H9 (cell line): ENCODE measurements at regions not wholly inside any gene's neighbourhood (a gene's known extent, or its start where the extent isn't known, plus 50 kb on each side); places are given as distances from the start of the nearest gene placed in this dataset.

ENCODE experiments used
- DNase-seq: peaks from one replicate; pipeline ENCODE4 v3.0.0-alpha.2; 2017
- H2AFZ ChIP-seq: one replicate; pipeline ENCODE4 v1.6.1; 2013; ENCODE audit warnings: mild to moderate bottlenecking, low read length, control low read depth, moderate library complexity
- H2AK5ac ChIP-seq: 2 replicates; pipeline ENCODE4 v1.6.1; 2013; ENCODE audit warnings: low read length, control low read depth, mixed read lengths; ENCODE audit not compliant: insufficient read length
- H2BK120ac ChIP-seq: one replicate; pipeline ENCODE4 v1.6.1; 2013; ENCODE audit warnings: low read depth, mild to moderate bottlenecking, low read length, control low read depth, inconsistent platforms; ENCODE audit not compliant: poor library complexity, severe bottlenecking
- H2BK12ac ChIP-seq: 2 replicates; pipeline ENCODE4 v1.6.1; 2013; ENCODE audit warnings: low read length, control low read depth, mixed read lengths, low read depth; ENCODE audit not compliant: insufficient read length
- H2BK15ac ChIP-seq: 2 replicates; pipeline ENCODE4 v1.6.1; 2013; ENCODE audit warnings: low read depth, low read length, control low read depth
- H2BK20ac ChIP-seq: one replicate; pipeline ENCODE4 v1.6.1; 2013; ENCODE audit warnings: low read depth, mild to moderate bottlenecking, low read length, control low read depth, inconsistent platforms; ENCODE audit not compliant: poor library complexity, severe bottlenecking
- H2BK5ac ChIP-seq: 2 replicates; pipeline ENCODE4 v1.6.1; 2013; ENCODE audit warnings: low read length, control low read depth, mixed read lengths; ENCODE audit not compliant: insufficient read length
- H3K14ac ChIP-seq: 2 replicates; pipeline ENCODE4 v1.6.1; 2013; ENCODE audit warnings: low read length, control low read depth; ENCODE audit not compliant: insufficient read depth
- H3K18ac ChIP-seq: 2 replicates; pipeline ENCODE4 v1.6.1; 2013; ENCODE audit warnings: low read depth, mild to moderate bottlenecking, mixed read lengths, low read length, control low read depth; ENCODE audit not compliant: insufficient read length
- H3K23ac ChIP-seq: 2 replicates; pipeline ENCODE4 v1.6.1; 2013; ENCODE audit warnings: low read length, control low read depth, mixed read lengths, low read depth; ENCODE audit not compliant: insufficient read length
- H3K23me2 ChIP-seq: 2 replicates; pipeline ENCODE4 v1.6.1; 2013; ENCODE audit warnings: low read depth, mild to moderate bottlenecking, mixed read lengths, low read length, control low read depth; ENCODE audit not compliant: insufficient read length, poor library complexity, severe bottlenecking
- H3K27ac ChIP-seq: 2 replicates; pipeline ENCODE4 v1.5.1; 2013; ENCODE audit warnings: low read length, control low read depth, mixed read lengths, low read depth; ENCODE audit not compliant: insufficient read length
- H3K27me3 ChIP-seq: 2 replicates; pipeline ENCODE4 v1.6.1; 2013; ENCODE audit warnings: low read length, control low read depth, inconsistent platforms; ENCODE audit not compliant: insufficient read depth
- H3K4ac ChIP-seq: 2 replicates; pipeline ENCODE4 v1.6.1; 2013; ENCODE audit warnings: low read depth, mild to moderate bottlenecking, control low read depth, inconsistent platforms, low read length, moderate library complexity
- H3K4me1 ChIP-seq: 2 replicates; pipeline ENCODE4 v1.6.1; 2013; ENCODE audit warnings: low read length, control low read depth, inconsistent platforms; ENCODE audit not compliant: insufficient read depth
- H3K4me2 ChIP-seq: 2 replicates; pipeline ENCODE4 v1.6.1; 2013; ENCODE audit warnings: low read length, control low read depth, mixed read lengths; ENCODE audit not compliant: insufficient read length, insufficient read depth
- H3K56ac ChIP-seq: 2 replicates; pipeline ENCODE4 v1.6.1; 2013; ENCODE audit warnings: low read depth, mild to moderate bottlenecking, mixed read lengths, low read length, control low read depth; ENCODE audit not compliant: insufficient read length
- H3K79me1 ChIP-seq: 2 replicates; pipeline ENCODE4 v1.6.1; 2013; ENCODE audit warnings: low read depth, mild to moderate bottlenecking, moderate library complexity, low read length, control low read depth, inconsistent platforms; ENCODE audit not compliant: insufficient read depth, poor library complexity, severe bottlenecking
- H3K79me2 ChIP-seq: 2 replicates; pipeline ENCODE4 v1.6.1; 2013; ENCODE audit warnings: low read length, control low read depth, inconsistent platforms; ENCODE audit not compliant: insufficient read depth
- H3K9ac ChIP-seq: 2 replicates; pipeline ENCODE4 v1.6.1; 2013; ENCODE audit warnings: low read length, control low read depth, mixed read lengths; ENCODE audit not compliant: insufficient read length; ENCODE audit errors: extremely low read depth
- H3K9me3 ChIP-seq: one replicate; pipeline ENCODE4 v1.6.1; 2013; ENCODE audit warnings: low read depth, low read length, inconsistent platforms; ENCODE audit not compliant: control insufficient read depth
- H3T11ph ChIP-seq: one replicate; pipeline ENCODE4 v1.6.1; 2013; ENCODE audit warnings: mild to moderate bottlenecking, low read length, control low read depth, inconsistent platforms
- H4K20me1 ChIP-seq: one replicate; pipeline ENCODE4 v1.6.1; 2013; ENCODE audit not compliant: control insufficient read depth, insufficient read length, insufficient read depth
- H4K5ac ChIP-seq: 2 replicates; pipeline ENCODE4 v1.6.1; 2013; ENCODE audit warnings: low read depth, mild to moderate bottlenecking, mixed read lengths, low read length, control low read depth; ENCODE audit not compliant: insufficient read length
- H4K8ac ChIP-seq: replicated peaks from 2 replicates; pipeline ENCODE4 v1.6.1; 2013; ENCODE audit warnings: low read length, control low read depth, mixed read lengths, low read depth; ENCODE audit not compliant: insufficient read length
- H4K91ac ChIP-seq: 2 replicates; pipeline ENCODE4 v1.6.1; 2013; ENCODE audit warnings: low read depth, mild to moderate bottlenecking, moderate library complexity, mixed read lengths, low read length, control low read depth; ENCODE audit not compliant: insufficient read length
- H3K27ac Mint-ChIP-seq, 3 experiments: 2 replicates in 2 of 3; 3 replicates in 1 of 3; pipeline ENCODE4 v1.8.0; 2020 to 2021; ENCODE audit warnings: mixed read lengths in 3 of 3, mild to moderate bottlenecking in 1 of 3, moderate library complexity in 1 of 3
- H3K27me3 Mint-ChIP-seq: 2 replicates; pipeline ENCODE4 v1.8.0; 2021; ENCODE audit warnings: low read depth, mild to moderate bottlenecking, moderate library complexity, mixed read lengths
- H3K36me3 Mint-ChIP-seq, 3 experiments: 2 replicates in 2 of 3; 3 replicates in 1 of 3; pipeline ENCODE4 v1.8.0; 2020 to 2021; ENCODE audit warnings: low read depth in 3 of 3, mixed read lengths in 3 of 3; ENCODE audit not compliant: insufficient read depth in 1 of 3
- H3K4me1 Mint-ChIP-seq, 2 experiments: 2 replicates each; pipeline ENCODE4 v1.8.0; 2020; ENCODE audit warnings: mixed read lengths in 2 of 2
- H3K4me3 Mint-ChIP-seq, 2 experiments: 2 replicates in 1 of 2; 3 replicates in 1 of 2; pipeline ENCODE4 v1.8.0; 2020 to 2021; ENCODE audit warnings: mild to moderate bottlenecking in 2 of 2, mixed read lengths in 2 of 2, moderate library complexity in 1 of 2
- H3K9me3 Mint-ChIP-seq, 2 experiments: 2 replicates in 1 of 2; 3 replicates in 1 of 2; pipeline ENCODE4 v1.8.0; 2020; ENCODE audit warnings: mild to moderate bottlenecking in 2 of 2, mixed read lengths in 2 of 2, moderate library complexity in 1 of 2
- CTCF ChIP-seq: fragments of 200-600 bp; sonication (generic); conservative IDR thresholded peaks from 3 replicates; pipeline ENCODE4 v1.8.0; 2021; ENCODE audit warnings: antibody characterized with exemption, mild to moderate bottlenecking
- WGBS: extraction: QIAGEN DNeasy Blood & Tissue Kit; methylation state at CpG from one replicate; pipeline ENCODE4 v1.1.7; 2013; ENCODE audit warnings: missing lambda C conversion rate, low lambda C conversion rate, mixed read lengths; ENCODE audit not compliant: insufficient read length; ENCODE audit errors: extremely low coverage; 5-methylcytosine and 5-hydroxymethylcytosine counted together

- Histone ChIP-seq H3K9ac (no peak overlapping the region), H3K27ac (no peak overlapping the region), H2BK20ac (no peak overlapping the region), H3K27me3 (no peaks in the 10 kb centered on the region), H2AK5ac (no peak overlapping the region), H2AFZ (no peak overlapping the region), H2BK12ac (no peak overlapping the region), H3K79me1 (no peaks in the 10 kb centered on the region), H3K4me1 (no peaks in the 10 kb centered on the region), H3K4me2 (no peak overlapping the region), H3K9me3 (no peaks in the 10 kb centered on the region), H3K4ac (no peak overlapping the region), H4K8ac (no peak overlapping the region), H4K91ac (no peak overlapping the region), H3K23ac (no peak overlapping the region), H4K20me1 (no peaks in the 10 kb centered on the region), H3K79me2 (no peaks in the 10 kb centered on the region), H3K23me2 (no peaks in the 10 kb centered on the region), H3K18ac (no peak overlapping the region), H3K14ac (no peak overlapping the region), H2BK120ac (no peak overlapping the region), H3T11ph (no peak overlapping the region), H2BK5ac (no peak overlapping the region), H2BK15ac (no peak overlapping the region), H4K5ac (no peak overlapping the region), H3K56ac (no peak overlapping the region)
- WGBS: no CpG with 5 or more reads among the region's 7 CpGs
- H3K4me1 Mint-ChIP-seq: peaks cover 8% of the 10 kb centered on the region in 2 experiments
- no peak overlapping the region for H3K27ac Mint-ChIP-seq
- no peak overlapping the region for H3K4me3 Mint-ChIP-seq
- H3K36me3 Mint-ChIP-seq: no peaks in the 10 kb centered on the region
- H3K9me3 Mint-ChIP-seq: peaks cover 0 to 3% of the 10 kb centered on the region in 2 experiments; a peak in 2 of 5 replicates
- H3K27me3 Mint-ChIP-seq: peaks cover 12% of the 10 kb centered on the region
- TF ChIP-seq CTCF: no peak
- DNase-seq: no peak
These were observed 301.3 kb upstream of the IGF1R start for GRCh38 chr15:98347001-98347400.
